K562 (cell line): ENCODE measurements at regions not wholly inside any gene's neighbourhood (a gene's known extent, or its start where the extent isn't known, plus 50 kb on each side); places are given as distances from the start of the nearest gene placed in this dataset.

ENCODE experiments used
- CEBPZ ChIP-seq: fragments of 150-350 bp; IDR thresholded peaks from 2 replicates; pipeline ENCODE4 v1.6.1; 2014; ENCODE audit warnings: low read depth, mild to moderate bottlenecking, low read length, borderline replicate concordance
- COPS2 ChIP-seq: fragments of 450-650 bp; conservative IDR thresholded peaks from 2 replicates; pipeline ENCODE4 v1.6.1; 2016; ENCODE audit warnings: mild to moderate bottlenecking, moderate library complexity
- FOXM1 ChIP-seq, 2 experiments: fragments of 450-650 bp in 1 of 2; sonication (generic) in 1 of 2; formaldehyde crosslinking in 1 of 2; IDR thresholded peaks; 2 replicates each; pipeline versions ENCODE4 v1.6.1 to v1.9.0; 2017 to 2022; ENCODE audit warnings: low read depth in 2 of 2, mild to moderate bottlenecking in 2 of 2, missing genetic modification reagents in 1 of 2, moderate library complexity in 1 of 2
- HDAC2 ChIP-seq: fragments of 450-650 bp; IDR thresholded peaks from 2 replicates; pipeline ENCODE4 v1.6.1; 2016; ENCODE audit warnings: mild to moderate bottlenecking
- HES1 ChIP-seq: fragments of 450-650 bp; IDR thresholded peaks from 2 replicates; pipeline ENCODE4 v1.6.1; 2016; ENCODE audit warnings: low read depth, mild to moderate bottlenecking, moderate library complexity
- MBD1 ChIP-seq: fragments of 250-450 bp; sonication (Bioruptor Pico); IDR thresholded peaks from 2 replicates; pipeline ENCODE4 v1.8.0; 2022; ENCODE audit warnings: inconsistent platforms
- MIER1 ChIP-seq: fragments of 450-650 bp; IDR thresholded peaks from 2 replicates; pipeline ENCODE4 v1.6.1; 2016; ENCODE audit warnings: antibody characterized with exemption, mild to moderate bottlenecking, low read depth
- MYNN ChIP-seq, 2 experiments: sonication (generic); formaldehyde crosslinking in 1 of 2; IDR thresholded peaks; 2 replicates each; pipeline versions ENCODE4 v1.5.0 to v1.6.1; 2016 to 2020; ENCODE audit warnings: antibody characterized with exemption in 1 of 2, missing genetic modification reagents in 1 of 2
- PYGO2 ChIP-seq: fragments of 450-650 bp; IDR thresholded peaks from 2 replicates; pipeline ENCODE4 v1.6.1; 2016; ENCODE audit warnings: mild to moderate bottlenecking, missing genetic modification characterization, moderate library complexity, missing compliant biosample characterization
- RBM34 ChIP-seq: fragments of 200-400 bp; formaldehyde crosslinking; IDR thresholded peaks from 2 replicates; pipeline ENCODE4 v1.6.1; 2018; ENCODE audit warnings: low read length, borderline replicate concordance; ENCODE audit not compliant: insufficient read depth
- SMAD1 ChIP-seq: fragments of 150-350 bp; IDR thresholded peaks from 2 replicates; pipeline ENCODE4 v1.6.1; 2014; ENCODE audit warnings: low read length, low read depth; ENCODE audit not compliant: partially characterized antibody
- SMARCA5 ChIP-seq: fragments of 450-650 bp; IDR thresholded peaks from 2 replicates; pipeline ENCODE4 v1.6.1; 2016
- STAT5B ChIP-seq: fragments of 250-450 bp; sonication (Bioruptor Pico); IDR thresholded peaks from 2 replicates; pipeline ENCODE4 v1.8.0; 2021; ENCODE audit warnings: mild to moderate bottlenecking, inconsistent platforms
- SUPT5H ChIP-seq: fragments of 450-650 bp; IDR thresholded peaks from 2 replicates; pipeline ENCODE4 v1.6.1; 2016
- TCF7L2 ChIP-seq: fragments of 150-350 bp; IDR thresholded peaks from 2 replicates; pipeline ENCODE4 v1.6.1; 2016; ENCODE audit warnings: low read depth, mild to moderate bottlenecking, low read length, moderate library complexity
- THAP12 ChIP-seq: fragments of 250-450 bp; sonication (Bioruptor Pico); IDR thresholded peaks from 2 replicates; pipeline ENCODE4 v1.9.0; 2021; ENCODE audit warnings: mild to moderate bottlenecking, inconsistent platforms
- ZBTB8A ChIP-seq: fragments of 450-650 bp; IDR thresholded peaks from 2 replicates; pipeline ENCODE4 v1.6.1; 2018; ENCODE audit warnings: mild to moderate bottlenecking, moderate library complexity; ENCODE audit not compliant: partially characterized antibody
- ZKSCAN1 ChIP-seq: fragments of 150-350 bp; IDR thresholded peaks from 2 replicates; pipeline ENCODE4 v1.6.1; 2016; ENCODE audit warnings: low read depth, low read length
- ZNF449 ChIP-seq: fragments of 250-450 bp; sonication (Bioruptor Pico); IDR thresholded peaks from 2 replicates; pipeline ENCODE4 v1.8.0; 2022; ENCODE audit warnings: moderate library complexity, mild to moderate bottlenecking, inconsistent platforms

GRCh38 chr9:38227061-38227540 lies 158.1 kb upstream of the SHB start (continued):
- TF ChIP-seq HDAC2 = peak; percentile 23; the same call in 1 of the 2 replicates
- TF ChIP-seq PYGO2 (tag) = no peak
- no peak for TF ChIP-seq SMARCA5
- TF ChIP-seq CEBPZ = no peak
- TF ChIP-seq MYNN (IDR thresholded peaks at IDR 0.05) = no peak
- no peak for TF ChIP-seq MYNN (CRISPR knock-in tag; IDR thresholded peaks at IDR 0.05)
- TF ChIP-seq STAT5B (CRISPR knock-in tag) = no peak
- TF ChIP-seq MBD1 (CRISPR knock-in tag) = no peak
- no peak for TF ChIP-seq MIER1
- peak; percentile 83 for TF ChIP-seq SMAD1
- no peak for TF ChIP-seq ZNF449 (CRISPR knock-in tag)
- TF ChIP-seq SUPT5H = no peak
- no peak for TF ChIP-seq FOXM1 (IDR thresholded peaks at IDR 0.05; ENCODE audit: low read depth)
- TF ChIP-seq FOXM1 (CRISPR knock-in tag; IDR thresholded peaks at IDR 0.05; ENCODE audit: low read depth) = no peak
- TF ChIP-seq ZKSCAN1 = no peak
- no peak for TF ChIP-seq RBM34
- no peak for TF ChIP-seq ZBTB8A
- TF ChIP-seq HES1 = no peak
- no peak for TF ChIP-seq TCF7L2
- TF ChIP-seq THAP12 (CRISPR knock-in tag) = no peak
- TF ChIP-seq COPS2 = no peak
